Stromal cell of bone marrow (primary cell): ENCODE measurements at regions not wholly inside any gene's neighbourhood (a gene's known extent, or its start where the extent isn't known, plus 50 kb on each side); places are given as distances from the start of the nearest gene placed in this dataset.

Experiments used
- DNase-seq: peaks from one replicate; pipeline ENCODE4 v3.0.0-alpha.2; 2012; ENCODE audit warnings: low read depth

GRCh38 chr11:113579292-113579940 lies 104.2 kb upstream of the DRD2 start:
- no peak for DNase-seq

GRCh38 chr11:113578715-113579250 lies 103.6 kb upstream of the DRD2 start:
- DNase-seq, result no peak

DNA sequence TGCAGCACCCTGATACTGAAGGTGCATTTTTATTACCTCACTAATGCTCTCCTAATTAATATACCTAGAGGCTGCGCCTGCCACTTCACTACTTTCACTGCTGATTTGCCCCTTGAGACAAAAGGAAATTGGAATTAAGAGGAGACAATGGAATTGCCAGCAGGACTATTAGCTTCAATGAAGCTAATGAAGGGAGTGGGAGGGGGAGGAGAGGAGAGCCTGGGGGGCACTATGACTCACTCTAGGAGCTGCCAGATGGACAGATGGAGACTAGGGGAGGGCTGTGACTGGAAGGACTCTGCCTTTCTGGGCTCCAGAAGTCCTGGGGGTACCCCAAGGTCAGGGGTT lies 102.8 kb upstream of the DRD2 start:
- no peak for DNase-seq

DNA sequence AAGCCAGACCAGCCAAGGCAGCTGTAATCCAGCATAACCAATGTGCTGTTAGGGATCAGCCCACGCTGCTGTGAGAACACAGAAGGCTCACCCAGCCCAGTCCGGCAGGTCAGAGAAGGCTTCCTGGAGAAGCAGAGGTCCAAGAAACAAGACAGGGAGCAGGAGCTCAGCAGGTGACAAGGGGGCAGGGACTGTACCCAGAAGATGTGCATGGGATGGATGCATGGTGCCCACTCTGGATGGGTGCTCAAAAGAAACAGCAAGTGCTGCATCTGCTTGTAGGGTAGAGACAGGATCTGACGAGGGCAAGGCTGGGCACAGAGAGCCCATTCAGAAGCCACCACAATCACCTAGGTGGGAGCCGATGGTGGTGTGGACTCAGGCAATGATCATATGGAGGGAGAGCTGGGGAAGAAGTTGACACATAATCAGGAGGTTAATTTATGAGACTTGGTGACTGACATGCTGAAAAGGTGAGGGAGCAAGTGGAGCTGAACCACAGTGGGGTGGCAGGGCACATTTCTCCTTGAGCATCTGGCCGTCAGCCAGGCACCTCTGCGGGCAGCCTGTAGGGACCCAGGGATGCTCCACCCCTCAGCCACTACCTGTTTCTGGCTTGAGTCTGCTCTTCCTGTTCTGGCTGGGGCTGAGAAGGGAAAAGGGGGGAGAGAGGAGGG lies 102.3 kb upstream of the DRD2 start:
- no peak for DNase-seq

- DNase-seq, result no peak
Measured at GRCh38 chr11:113574586-113574985, 99.4 kb upstream of the DRD2 start.

GRCh38 chr11:113574171-113574570 lies 99.0 kb upstream of the DRD2 start:
- no peak for DNase-seq

- no peak for DNase-seq
Measured at GRCh38 chr11:113572136-113572735, 97.0 kb upstream of the DRD2 start.

DNA sequence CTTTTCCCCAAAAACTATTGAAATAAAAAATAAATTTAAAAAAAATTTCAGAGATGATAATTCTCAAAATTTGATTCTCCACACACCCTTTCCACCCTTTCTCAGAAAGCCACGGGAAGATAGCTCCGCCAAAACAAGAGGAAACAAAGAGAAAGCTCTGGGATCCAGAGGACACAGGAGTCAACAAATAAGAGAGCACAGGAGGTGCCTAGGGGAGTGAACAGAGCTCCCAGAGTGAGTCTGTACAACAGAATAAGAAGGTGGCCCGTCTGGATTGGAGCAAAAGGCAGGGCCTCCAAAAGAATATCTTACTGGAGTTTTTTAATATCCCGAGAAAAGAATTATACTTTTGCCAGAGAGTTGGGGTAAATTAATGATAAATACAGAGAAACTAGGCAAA lies 96.3 kb upstream of the DRD2 start:
- DNase-seq, result no peak

DNA sequence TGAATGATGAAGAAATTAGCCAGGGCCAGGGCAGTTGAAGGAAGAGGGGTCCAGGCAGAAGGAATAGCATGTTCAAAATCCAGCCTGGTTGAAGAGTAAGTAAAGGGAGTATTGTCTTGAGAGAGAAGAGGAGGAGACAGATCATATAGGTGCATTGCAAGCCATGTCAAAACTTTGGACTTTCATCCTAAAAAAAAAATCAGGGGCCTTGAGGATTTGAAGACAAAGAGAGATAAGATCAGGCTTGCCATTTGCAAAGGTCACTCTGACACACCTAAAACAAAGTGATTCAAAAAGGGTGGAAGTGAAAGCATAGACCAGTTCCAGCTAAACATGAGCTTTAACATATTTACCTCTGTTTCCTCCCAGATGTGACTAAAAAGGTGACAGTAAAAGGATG lies 95.7 kb upstream of the DRD2 start:
- DNase-seq, result no peak

DNA sequence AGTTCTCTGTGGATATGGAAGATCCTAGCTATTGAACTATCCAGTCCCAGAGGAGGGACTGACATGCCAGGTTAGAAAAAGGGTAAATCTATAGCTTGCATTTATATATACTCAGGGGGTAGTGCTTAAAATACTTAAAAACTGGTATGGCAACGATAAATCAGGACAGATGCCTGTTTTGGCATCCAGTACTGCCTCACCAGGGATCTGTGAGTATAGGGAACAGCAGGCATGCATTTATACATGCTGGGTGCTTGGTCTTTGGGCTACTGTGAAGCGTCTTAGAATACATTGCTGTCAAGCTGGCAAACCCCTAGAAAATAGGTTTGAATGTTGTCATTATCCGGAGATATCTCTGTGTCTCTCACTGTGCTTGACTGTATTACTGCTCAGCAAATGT lies 94.2 kb upstream of the DRD2 start:
- no peak for DNase-seq

GRCh38 chr11:113568566-113568965 lies 93.4 kb upstream of the DRD2 start:
- no peak for DNase-seq

DNA sequence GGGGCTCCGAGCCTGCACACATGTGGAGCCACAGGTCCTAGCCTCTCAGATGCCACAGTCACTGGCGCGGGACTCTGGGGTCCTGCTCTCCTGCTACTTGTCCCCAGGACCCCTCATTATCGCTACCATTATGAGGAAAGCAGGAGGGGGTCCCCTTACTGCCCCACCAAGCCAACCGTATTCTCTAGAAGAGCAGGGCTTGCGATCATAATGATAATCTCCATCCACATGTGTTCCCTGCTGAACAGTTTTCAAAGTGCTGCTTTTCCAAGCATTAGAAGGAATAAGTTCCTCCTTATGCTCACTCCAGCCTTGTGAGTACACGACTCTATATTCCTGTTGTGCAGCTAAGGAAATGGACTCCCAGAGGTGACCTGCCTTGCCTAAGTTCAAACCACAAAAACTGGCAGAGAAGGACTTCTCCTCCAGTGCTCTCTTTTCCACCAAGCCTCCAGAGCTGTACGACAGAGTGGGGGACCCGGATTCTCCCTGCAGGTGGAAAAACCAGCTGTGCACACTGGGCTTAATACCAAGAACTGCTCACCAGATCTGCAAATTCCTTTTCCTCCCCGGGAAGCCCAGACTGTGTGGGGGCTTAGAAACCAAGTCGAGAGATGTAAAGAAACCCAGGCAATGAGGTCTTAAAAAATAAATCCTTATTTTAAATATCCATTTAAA lies 92.8 kb upstream of the DRD2 start:
- no peak for DNase-seq

DNA sequence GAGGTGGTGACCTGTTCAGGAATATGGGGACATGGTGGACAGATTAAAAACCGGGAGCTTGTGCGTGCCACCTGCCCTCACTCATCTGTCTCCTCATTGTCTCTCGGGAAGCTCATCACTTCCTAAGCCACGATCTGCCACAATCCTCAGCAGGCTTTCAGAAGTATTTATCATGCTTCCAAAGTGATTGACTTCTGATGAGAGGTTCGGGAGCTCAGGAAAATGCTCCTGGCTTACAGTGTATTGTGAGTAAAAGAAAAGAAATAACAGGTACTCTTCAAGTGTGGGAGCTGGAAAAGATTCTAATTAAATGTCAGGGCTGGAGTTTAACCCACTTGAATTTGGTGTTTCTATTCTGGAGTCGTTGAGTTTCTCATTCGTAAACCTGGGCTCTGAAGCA lies 91.9 kb upstream of the DRD2 start:
- no peak for DNase-seq

- DNase-seq, result no peak
Measured at GRCh38 chr11:113564527-113565130, 89.4 kb upstream of the DRD2 start.

GRCh38 chr11:113563766-113564526 lies 88.7 kb upstream of the DRD2 start:
- no peak for DNase-seq

GRCh38 chr11:113562981-113563461 lies 87.8 kb upstream of the DRD2 start:
- DNase-seq, result no peak

DNA sequence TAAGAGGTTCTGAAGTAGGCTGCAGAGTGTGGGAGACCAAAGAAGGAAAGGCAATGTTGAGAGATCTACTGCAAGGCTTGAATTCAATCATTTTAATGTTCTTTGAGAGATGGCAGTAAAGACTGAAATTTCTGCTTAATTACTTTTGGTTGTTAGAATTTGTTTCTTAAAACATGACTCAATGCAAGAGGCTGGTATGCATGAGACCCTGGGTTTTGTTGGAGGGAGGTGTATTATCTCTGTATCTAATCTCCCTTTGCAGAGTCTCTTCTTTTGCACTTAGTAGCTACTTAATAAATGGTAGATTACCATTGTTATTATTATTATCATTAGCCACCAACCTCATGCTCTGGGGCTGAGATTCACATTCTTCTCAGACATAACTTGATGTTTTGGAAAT lies 87.4 kb upstream of the DRD2 start:
- no peak for DNase-seq

DNA sequence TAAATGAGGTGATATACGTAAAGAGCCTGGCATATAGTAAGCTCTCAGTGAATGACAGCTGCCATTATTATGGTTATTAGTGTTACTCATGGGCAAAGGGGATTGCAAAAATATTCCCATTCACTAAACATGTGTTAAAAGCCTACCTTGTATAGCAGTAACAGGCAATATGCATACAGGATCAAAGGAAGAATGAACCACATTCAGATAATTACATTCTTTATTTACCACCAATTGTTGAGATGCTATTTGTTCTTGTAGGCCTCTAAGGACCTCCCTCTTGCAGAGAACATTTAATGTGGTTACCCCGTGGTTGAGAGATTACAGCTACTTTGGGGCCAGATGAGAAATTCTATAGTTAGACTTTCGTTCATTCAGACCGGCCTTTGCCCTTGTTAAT lies 82.7 kb upstream of the DRD2 start:
- no peak for DNase-seq

DNA sequence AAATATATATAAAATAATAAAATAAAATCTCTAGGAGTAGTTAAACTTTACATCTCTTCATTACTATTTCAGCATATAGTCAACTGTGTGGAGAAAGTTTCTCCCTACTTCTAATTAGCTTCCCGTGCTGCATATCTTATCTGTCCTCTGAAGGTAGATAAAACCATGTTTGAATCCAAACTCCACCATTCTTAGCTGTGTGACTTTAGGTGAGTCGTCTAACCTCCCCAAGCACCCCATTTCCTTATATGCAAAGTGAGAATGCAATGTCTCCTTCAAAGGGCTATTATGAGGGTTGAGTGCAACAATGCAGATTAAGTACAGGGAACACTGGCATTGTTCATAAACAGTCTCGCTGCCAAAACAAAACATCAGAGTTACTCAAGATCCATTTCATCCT lies 80.8 kb upstream of the DRD2 start:
- no peak for DNase-seq

DNA sequence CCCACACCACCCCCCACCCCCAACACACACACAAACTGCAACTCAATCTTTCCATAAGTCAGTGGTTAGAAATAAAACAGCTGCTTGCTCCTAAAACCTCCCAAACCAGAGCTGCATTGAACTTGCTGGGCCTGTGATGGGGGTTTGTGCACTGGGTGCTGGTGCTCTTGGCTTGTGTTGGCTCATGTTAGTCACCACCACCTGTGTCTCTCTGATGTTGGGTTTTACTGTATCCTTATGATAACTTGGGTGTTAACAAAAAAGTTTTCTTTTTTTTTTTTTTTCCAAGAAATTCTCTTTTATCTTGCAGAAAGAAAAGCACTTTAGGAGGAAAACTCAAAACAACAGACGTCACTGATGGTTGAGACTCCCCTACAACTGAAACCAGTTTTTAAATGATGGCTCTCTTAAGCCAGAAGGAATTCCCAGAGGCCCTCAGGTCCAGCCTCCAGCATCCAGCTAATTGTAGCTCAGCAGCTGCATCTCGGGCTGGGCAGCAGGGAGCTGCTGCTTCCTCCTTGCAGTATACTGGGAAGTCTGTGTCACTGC lies 79.9 kb upstream of the DRD2 start:
- DNase-seq, result no peak

DNA sequence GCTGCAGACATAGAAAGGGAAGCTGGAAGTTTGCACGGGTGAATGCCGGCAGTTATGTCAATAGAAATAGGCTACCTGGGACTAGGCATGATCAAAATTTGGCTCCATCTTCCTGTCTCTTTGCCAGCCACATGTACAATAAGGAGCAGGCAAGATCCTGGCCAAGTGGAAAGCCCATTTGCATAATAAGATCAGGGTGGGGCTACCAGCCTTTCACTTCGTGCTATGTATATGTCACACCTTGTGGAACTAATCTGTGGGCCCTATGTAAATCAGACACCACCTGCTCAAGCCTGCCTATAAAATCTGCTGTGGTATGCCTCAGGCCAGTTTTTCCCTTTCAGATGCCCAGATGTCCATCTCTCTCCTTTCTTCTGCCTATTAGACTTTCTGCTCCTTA lies 79.3 kb upstream of the DRD2 start:
- DNase-seq, result no peak
